ENCODE measurements at regions not wholly inside any gene's neighbourhood (a gene's known extent, or its start where the extent isn't known, plus 50 kb on each side); places are given as distances from the start of the nearest gene placed in this dataset.

- TF ChIP-seq CTCF (conservative IDR thresholded peaks at IDR 0.05 in 1 of 2, IDR thresholded peaks at IDR 0.05 in 1 of 2; ENCODE audit: extremely low read depth in 1 of 2, insufficient read depth in 1 of 2, low read depth in 1 of 2, low read length in 2 of 2) (no peak), EZH2 (IDR thresholded peaks at IDR 0.05; ENCODE audit: borderline replicate concordance, low read length) (no peak)
Measured at GRCh38 chr9:28653216-28653615, 1079.9 kb upstream of the C9orf72 start.

Data from mammary epithelial cell (primary cell).